ENCODE measurements at regions not wholly inside any gene's neighbourhood (a gene's known extent, or its start where the extent isn't known, plus 50 kb on each side); places are given as distances from the start of the nearest gene placed in this dataset.

GRCh38 chr15:46278062-46278461, 643.2 kb downstream of the SQOR start:
- TF ChIP-seq ZNF592 (IDR thresholded peaks at IDR 0.05) (no peak), MTA2 (IDR thresholded peaks at IDR 0.05; ENCODE audit: low read depth) (no peak), SIX5 (IDR thresholded peaks at IDR 0.05; ENCODE audit: low read depth, low read length, severe bottlenecking) (no peak), NRF1 (conservative IDR thresholded peaks at IDR 0.05; ENCODE audit: low read depth, low read length) (no peak), FOXK2 (IDR thresholded peaks at IDR 0.05) (no peak), MEF2A (IDR thresholded peaks at IDR 0.05; ENCODE audit: insufficient read depth, low read depth, low read length) (no peak), IRF3 (IDR thresholded peaks at IDR 0.05) (no peak), EZH2 (IDR thresholded peaks at IDR 0.05; ENCODE audit: borderline replicate concordance, control insufficient read depth, low read depth, low read length) (no peak), EGR1 (IDR thresholded peaks at IDR 0.05; ENCODE audit: borderline replicate concordance in 1 of 2, low read depth in 2 of 2, low read length in 2 of 2) (no peak)

All from GM12878 (cell line).